ENCODE measurements at regions not wholly inside any gene's neighbourhood (a gene's known extent, or its start where the extent isn't known, plus 50 kb on each side); places are given as distances from the start of the nearest gene placed in this dataset.

GRCh38 chr5:174273325-174273724 lies 227.8 kb downstream of the NSG2 start (continued):
- TF ChIP-seq ZBTB11 (CRISPR knock-in tag; IDR thresholded peaks at IDR 0.05) (0 out of 2 replicates have a peak, but pooled peaks have one; percentile 15), PAX5 (IDR thresholded peaks at IDR 0.05; ENCODE audit: borderline replicate concordance, low read depth, low read length) (peak; percentile 58; the same call in 1 of the 2 replicates), ZSCAN29 (IDR thresholded peaks at IDR 0.05) (no peak), ASH2L (IDR thresholded peaks at IDR 0.05; ENCODE audit: borderline replicate concordance, low read depth) (peak; percentile 70; the same call in 1 of the 2 replicates), GABPA (IDR thresholded peaks at IDR 0.05; ENCODE audit: low read depth) (0 out of 2 replicates have a peak, but pooled peaks have one; percentile 39), CREB1 (IDR thresholded peaks at IDR 0.05; ENCODE audit: low read depth) (peak; percentile 29; the same call in 1 of the 2 replicates), SREBF2 (IDR thresholded peaks at IDR 0.05; ENCODE audit: low read length) (no peak), PKNOX1 (IDR thresholded peaks at IDR 0.05) (peak; percentile 15; the same call in 1 of the 2 replicates), NBN (IDR thresholded peaks at IDR 0.05) (peak; percentile 73; the same call in 1 of the 2 replicates), NRF1 (conservative IDR thresholded peaks at IDR 0.05; ENCODE audit: low read depth, low read length) (no peak), EP300 (IDR thresholded peaks at IDR 0.05; ENCODE audit: borderline replicate concordance in 1 of 2, control insufficient read depth in 1 of 2, low read depth in 2 of 2, low read length in 2 of 2) (peak; percentile 58 to 70; a peak in 3 of 4 replicates), ZNF687 (IDR thresholded peaks at IDR 0.05) (0 out of 2 replicates have a peak, but pooled peaks have one; percentile 35), TCF7 (IDR thresholded peaks at IDR 0.05; ENCODE audit: borderline replicate concordance) (no peak), SMAD1 (IDR thresholded peaks at IDR 0.05; ENCODE audit: low read depth, partially characterized antibody) (no peak), IKZF2 (IDR thresholded peaks at IDR 0.05) (peak; percentile 75), TAF1 (IDR thresholded peaks at IDR 0.05; ENCODE audit: borderline replicate concordance, low read depth, low read length) (peak; percentile 48; the same call in 1 of the 2 replicates), NR2F1 (conservative IDR thresholded peaks at IDR 0.05) (peak; percentile 76), MEF2A (IDR thresholded peaks at IDR 0.05; ENCODE audit: insufficient read depth, low read depth, low read length) (peak; percentile 98), TCF12 (IDR thresholded peaks at IDR 0.05; ENCODE audit: low read depth, low read length) (peak; percentile 96), ATF7 (IDR thresholded peaks at IDR 0.05; ENCODE audit: low read depth) (peak; percentile 85), BACH1 (IDR thresholded peaks at IDR 0.05; ENCODE audit: borderline replicate concordance) (peak; percentile 23; the same call in 1 of the 2 replicates), TCF3 (IDR thresholded peaks at IDR 0.05; ENCODE audit: borderline replicate concordance, insufficient read depth, low read depth, low read length) (peak; percentile 95), YY1 (IDR thresholded peaks at IDR 0.05; ENCODE audit: low read depth, low read length) (no peak)

Measured in GM12878 (cell line).